ENCODE measurements at regions not wholly inside any gene's neighbourhood (a gene's known extent, or its start where the extent isn't known, plus 50 kb on each side); places are given as distances from the start of the nearest gene placed in this dataset.
A peak's percentile ranks its signal among the peaks of the same experiment; 100 is the strongest.
"Not testable (repeated sequence)": the region's sequence is repeated elsewhere in the genome, so short reads cannot be mapped to it uniquely, and the experiment has no call there.

DNA sequence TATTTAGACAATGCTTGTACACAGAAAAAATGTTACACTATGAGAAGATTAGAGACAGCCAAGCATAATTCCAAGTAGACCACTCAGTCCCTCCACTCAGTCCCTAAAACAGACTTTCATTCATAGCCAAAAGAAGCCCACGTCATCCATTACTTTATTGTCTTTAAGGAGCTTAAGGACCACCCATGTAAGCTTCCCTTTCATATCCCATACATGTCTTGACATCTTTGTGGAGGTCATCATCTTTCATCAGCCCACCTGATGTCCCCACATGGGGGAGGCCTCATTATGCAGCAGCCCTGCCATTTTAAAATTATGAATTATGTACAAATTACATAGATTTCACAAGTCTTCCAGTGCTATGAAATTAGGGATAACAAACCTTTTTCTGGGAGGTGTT lies 92.6 kb upstream of the PALMD start:
- ATAC-seq (ENCODE audit: poor library complexity) (no peak), DNase-seq (no peak)
- intact Hi-C loops (cut with DNase I): no loop called here

- DNase-seq; intact Hi-C loops (cut with DNase I); ATAC-seq (ENCODE audit: poor library complexity): not testable (repeated sequence)
Observed at GRCh38 chr1:99553819-99554218, 92.1 kb upstream of the PALMD start.

GRCh38 chr1:99554727-99555126 lies 91.2 kb upstream of the PALMD start:
- DNase-seq (no peak), ATAC-seq (ENCODE audit: poor library complexity) (no peak)
- intact Hi-C loops (cut with DNase I): no loop called here

GRCh38 chr1:99557546-99558202 lies 88.2 kb upstream of the PALMD start:
- intact Hi-C loops (cut with DNase I): no loop called here
- DNase-seq (no peak), ATAC-seq (ENCODE audit: poor library complexity) (no peak)

GRCh38 chr1:99559166-99559565 lies 86.7 kb upstream of the PALMD start:
- intact Hi-C loops (cut with DNase I): no loop called here
- ATAC-seq (ENCODE audit: poor library complexity): no peak
- DNase-seq: no peak

DNA sequence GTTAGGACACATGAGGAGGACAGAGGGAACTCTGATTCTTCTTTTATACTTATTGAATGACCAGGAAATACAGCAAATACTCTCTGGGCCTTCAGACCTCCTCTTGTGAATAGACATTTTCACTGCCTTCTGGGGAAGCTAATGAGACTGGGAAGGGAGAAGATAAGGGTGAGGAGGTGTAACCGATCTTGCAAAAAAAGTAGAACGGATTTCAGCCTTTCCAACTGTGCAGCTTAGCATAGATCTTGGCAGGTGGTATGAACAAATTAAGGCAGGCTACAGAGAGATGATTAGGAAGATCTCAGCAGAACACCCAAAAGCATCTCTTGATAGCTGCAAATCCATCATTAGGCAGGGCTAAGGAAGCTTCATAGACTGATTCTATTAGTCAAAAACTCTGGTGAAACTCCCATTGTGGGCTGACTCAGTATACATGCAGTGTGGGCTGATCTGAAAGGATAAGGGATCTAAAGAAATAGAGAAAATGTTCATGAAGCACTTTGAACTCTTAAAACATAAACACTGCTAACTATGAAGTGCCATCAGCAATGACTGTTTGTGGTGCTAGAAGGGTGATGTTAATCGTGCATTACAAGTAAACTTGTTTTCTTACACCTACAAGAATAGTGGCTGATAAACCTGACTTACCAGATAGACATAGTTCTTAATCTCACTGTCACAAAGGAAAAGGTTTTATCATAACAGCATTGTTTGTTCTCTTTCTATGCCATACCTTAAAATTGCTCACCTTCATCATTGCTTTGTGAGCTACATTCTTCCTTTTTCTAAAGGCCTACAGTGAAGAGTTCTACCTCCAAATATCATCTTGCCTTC lies 85.5 kb upstream of the PALMD start:
- ATAC-seq (ENCODE audit: poor library complexity) (no peak), DNase-seq (no peak)
- intact Hi-C loops (cut with DNase I): no loop called here

GRCh38 chr1:99561952-99562351 lies 84.0 kb upstream of the PALMD start:
- DNase-seq (no peak), ATAC-seq (ENCODE audit: poor library complexity) (no peak)
- intact Hi-C loops (cut with DNase I): no loop called here

GRCh38 chr1:99565606-99566289 lies 80.2 kb upstream of the PALMD start:
- intact Hi-C loops (cut with DNase I): no loop called here
- ATAC-seq (ENCODE audit: poor library complexity): no peak
- no peak for DNase-seq

DNA sequence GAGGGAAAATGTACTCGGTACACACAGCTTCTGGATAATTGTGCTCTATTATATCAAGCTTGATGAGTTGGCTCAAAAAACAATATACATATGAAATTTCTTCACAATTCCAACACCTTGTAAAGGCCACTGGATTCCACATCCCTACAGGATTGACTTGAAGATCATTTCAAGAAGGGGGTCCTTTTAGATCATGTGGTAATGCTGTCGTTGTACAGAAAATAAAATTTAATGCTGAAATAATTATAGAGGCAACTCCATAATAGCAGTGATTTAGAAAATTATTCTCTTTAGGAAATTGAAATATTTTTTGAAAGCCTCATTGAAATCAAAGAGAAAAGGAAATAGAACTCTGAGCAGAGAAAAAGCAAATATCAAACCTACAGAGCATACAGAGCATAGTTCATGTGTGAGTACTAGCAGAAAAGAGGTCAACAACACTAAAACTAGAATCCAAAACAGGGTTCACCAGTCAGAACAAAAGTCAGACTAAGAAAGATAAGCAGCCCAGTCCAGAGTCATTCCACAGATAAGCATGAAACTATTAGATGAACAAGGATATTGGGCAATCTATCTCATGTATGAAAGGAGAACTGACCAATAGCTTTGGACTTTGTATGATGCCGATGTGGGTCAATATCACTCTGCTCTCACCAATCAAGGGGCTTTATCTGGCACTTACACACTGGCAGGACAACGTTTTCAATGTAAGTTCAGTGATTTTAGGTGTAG lies 79.5 kb upstream of the PALMD start:
- intact Hi-C loops (cut with DNase I): no loop called here
- DNase-seq (no peak), ATAC-seq (ENCODE audit: poor library complexity) (no peak)

GRCh38 chr1:99570486-99571089 lies 75.3 kb upstream of the PALMD start:
- intact Hi-C loops (cut with DNase I): no loop called here
- ATAC-seq (ENCODE audit: poor library complexity) (no peak), DNase-seq (no peak)

GRCh38 chr1:99571092-99571734 lies 74.7 kb upstream of the PALMD start:
- no peak for DNase-seq
- no peak for ATAC-seq (ENCODE audit: poor library complexity)
- intact Hi-C loops (cut with DNase I): no loop called here

DNA sequence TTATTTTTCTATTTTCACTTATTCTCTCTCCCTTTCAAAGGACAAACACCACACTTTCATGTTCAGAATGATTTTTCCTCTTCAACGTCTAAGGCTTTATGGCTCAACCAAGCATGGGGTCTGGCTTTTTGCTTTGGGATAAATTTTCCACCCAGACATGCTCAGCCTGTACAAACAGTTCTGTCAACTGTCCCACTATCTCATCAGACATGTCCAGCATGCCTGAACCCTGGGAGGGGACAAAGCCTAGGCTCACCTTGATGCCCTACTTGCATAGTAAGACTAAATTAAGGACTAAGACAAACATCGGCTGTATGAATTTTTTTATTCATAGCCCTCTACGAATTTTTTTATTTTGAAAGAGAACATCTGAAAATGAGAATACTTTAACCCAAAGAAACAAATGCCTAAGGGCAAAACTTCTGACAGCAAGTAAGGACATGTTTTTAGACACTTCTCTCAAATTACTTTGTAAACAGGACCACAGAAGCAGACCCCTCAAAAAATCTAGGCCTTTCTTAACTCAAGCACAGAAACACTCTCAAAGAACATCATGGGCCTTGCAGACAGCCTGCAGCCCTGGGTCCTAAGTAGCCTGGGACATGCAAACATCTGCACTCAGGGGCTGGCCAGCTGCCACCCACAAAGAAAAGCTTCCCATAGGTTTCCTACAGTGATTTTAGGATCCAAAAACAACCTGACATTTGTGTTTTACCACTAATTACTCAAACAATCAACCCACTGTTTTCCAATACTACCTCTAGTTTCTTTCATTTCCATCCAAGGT lies 72.3 kb upstream of the PALMD start:
- intact Hi-C loops (cut with DNase I): no loop called here
- ATAC-seq (ENCODE audit: poor library complexity) (no peak), DNase-seq (no peak)

DNA sequence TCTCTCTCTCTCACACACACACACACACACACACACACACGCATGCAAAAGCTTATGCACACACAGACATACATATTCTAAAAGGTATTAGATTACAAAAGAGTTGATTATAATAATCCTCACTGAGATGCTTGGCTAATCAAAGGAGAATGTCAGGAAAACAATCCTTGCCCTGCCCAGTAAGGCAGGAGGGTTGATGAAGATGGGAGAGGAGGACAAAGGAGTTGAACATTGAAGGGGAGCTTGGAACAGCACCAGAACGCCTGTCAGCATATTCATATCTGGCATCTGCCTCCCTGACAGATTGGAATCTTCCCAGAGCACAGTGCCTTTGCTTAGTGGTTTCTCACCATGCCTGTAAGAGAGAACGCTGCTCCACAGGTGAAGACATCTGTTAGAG lies 68.6 kb upstream of the PALMD start:
- intact Hi-C loops (cut with DNase I): no loop called here
- ATAC-seq (ENCODE audit: poor library complexity): no peak
- no peak for DNase-seq

- no peak for ATAC-seq (ENCODE audit: poor library complexity)
- DNase-seq: no peak
- intact Hi-C loops (cut with DNase I): no loop called here
Observed at GRCh38 chr1:99579691-99580172, 66.2 kb upstream of the PALMD start.

- ATAC-seq (ENCODE audit: poor library complexity) (peak; percentile 83), DNase-seq (no peak)
- intact Hi-C loops (cut with DNase I): no loop called here
Observed at GRCh38 chr1:99580451-99580850, 65.5 kb upstream of the PALMD start.

DNA sequence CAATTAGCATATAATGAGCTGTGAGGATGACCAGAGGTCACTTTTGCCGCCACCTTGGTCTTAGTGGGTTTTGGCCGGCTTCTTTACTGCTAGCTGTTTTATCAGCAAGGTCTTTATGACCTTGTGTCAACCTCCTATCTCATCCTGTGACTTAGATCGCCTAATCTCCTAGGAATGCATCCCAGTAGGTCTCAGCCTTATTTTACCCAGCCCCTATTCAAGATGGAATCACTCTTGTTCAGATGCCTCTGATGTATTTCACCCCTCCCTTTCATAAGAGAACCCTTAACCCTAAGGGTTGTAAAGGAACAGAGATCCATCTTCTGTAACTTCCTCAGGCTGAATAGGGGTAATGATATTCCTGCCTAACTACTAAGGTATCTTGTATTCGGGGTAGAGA lies 58.9 kb upstream of the PALMD start:
- no peak for ATAC-seq (ENCODE audit: poor library complexity)
- no peak for DNase-seq
- intact Hi-C loops (cut with DNase I): no loop called here

DNA sequence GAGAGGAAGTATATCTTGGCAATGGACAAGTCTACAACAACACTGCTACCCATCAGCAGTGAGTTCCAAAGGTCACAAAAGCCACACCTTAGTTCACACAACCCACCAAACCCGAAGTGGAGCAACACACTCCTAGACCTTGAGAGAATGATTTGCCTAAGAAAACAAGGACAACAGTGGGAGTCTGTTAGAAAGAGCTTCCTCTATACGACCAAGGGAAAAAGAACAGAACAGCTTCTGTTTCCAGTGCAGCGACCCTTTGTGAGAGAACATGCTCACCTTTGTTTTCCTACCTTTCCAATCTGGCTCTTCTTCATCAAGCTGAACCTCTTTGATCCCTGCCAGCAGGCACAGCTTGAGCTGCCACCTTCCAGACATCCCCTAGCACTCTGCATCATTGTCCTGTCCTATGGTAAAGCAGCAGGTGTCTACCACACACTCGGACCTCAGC lies 56.7 kb upstream of the PALMD start:
- DNase-seq (no peak), ATAC-seq (ENCODE audit: poor library complexity) (no peak)
- intact Hi-C loops (cut with DNase I): no loop called here

Measured in Right ventricle myocardium superior (tissue), 1 donor.